ENCODE measurements at regions not wholly inside any gene's neighbourhood (a gene's known extent, or its start where the extent isn't known, plus 50 kb on each side); places are given as distances from the start of the nearest gene placed in this dataset.

DNA sequence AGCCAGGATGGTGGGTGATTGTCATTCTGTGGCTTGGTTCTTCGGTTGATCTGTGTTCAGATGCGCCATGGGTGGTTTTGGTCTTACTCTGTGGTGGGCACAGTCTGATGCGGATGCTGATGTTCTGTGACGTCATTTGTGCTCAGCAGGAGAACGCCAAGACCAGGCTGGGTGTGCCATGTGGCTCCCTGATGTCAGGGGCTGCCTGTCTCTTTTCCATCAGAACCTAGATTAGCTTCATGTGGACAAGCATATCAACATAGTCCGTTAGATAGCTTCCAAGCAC lies 100.6 kb upstream of the ARL4C start:
- DNase-seq (no peak), ATAC-seq (no peak)
- no peak overlapping the region for H3K4me3 ChIP-seq
- TF ChIP-seq, protein P1, sequence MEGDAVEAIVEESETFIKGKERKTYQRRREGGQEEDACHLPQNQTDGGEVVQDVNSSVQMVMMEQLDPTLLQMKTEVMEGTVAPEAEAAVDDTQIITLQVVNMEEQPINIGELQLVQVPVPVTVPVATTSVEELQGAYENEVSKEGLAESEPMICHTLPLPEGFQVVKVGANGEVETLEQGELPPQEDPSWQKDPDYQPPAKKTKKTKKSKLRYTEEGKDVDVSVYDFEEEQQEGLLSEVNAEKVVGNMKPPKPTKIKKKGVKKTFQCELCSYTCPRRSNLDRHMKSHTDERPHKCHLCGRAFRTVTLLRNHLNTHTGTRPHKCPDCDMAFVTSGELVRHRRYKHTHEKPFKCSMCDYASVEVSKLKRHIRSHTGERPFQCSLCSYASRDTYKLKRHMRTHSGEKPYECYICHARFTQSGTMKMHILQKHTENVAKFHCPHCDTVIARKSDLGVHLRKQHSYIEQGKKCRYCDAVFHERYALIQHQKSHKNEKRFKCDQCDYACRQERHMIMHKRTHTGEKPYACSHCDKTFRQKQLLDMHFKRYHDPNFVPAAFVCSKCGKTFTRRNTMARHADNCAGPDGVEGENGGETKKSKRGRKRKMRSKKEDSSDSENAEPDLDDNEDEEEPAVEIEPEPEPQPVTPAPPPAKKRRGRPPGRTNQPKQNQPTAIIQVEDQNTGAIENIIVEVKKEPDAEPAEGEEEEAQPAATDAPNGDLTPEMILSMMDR (IDR thresholded peaks at IDR 0.05 in 4 of 5, conservative IDR thresholded peaks at IDR 0.05 in 1 of 5): no peak
- TF ChIP-seq POLR2A (IDR thresholded peaks at IDR 0.05): no peak
- H3K9me3 ChIP-seq: no peaks in the 10 kb centered on the region
- H3K27me3 ChIP-seq: no peaks in the 10 kb centered on the region
- intact Hi-C loops (cut with DNase I; ENCODE audit: low total_unique reads): no loop called here
- in situ Hi-C loops (cut with MboI; ENCODE audit: low sequenced_read_pairs in 4 of 4): no loop called here
- no peak overlapping the region for H3K27ac ChIP-seq
- no peaks in the 10 kb centered on the region for H3K4me1 ChIP-seq
- no peaks in the 10 kb centered on the region for H3K36me3 ChIP-seq

DNA sequence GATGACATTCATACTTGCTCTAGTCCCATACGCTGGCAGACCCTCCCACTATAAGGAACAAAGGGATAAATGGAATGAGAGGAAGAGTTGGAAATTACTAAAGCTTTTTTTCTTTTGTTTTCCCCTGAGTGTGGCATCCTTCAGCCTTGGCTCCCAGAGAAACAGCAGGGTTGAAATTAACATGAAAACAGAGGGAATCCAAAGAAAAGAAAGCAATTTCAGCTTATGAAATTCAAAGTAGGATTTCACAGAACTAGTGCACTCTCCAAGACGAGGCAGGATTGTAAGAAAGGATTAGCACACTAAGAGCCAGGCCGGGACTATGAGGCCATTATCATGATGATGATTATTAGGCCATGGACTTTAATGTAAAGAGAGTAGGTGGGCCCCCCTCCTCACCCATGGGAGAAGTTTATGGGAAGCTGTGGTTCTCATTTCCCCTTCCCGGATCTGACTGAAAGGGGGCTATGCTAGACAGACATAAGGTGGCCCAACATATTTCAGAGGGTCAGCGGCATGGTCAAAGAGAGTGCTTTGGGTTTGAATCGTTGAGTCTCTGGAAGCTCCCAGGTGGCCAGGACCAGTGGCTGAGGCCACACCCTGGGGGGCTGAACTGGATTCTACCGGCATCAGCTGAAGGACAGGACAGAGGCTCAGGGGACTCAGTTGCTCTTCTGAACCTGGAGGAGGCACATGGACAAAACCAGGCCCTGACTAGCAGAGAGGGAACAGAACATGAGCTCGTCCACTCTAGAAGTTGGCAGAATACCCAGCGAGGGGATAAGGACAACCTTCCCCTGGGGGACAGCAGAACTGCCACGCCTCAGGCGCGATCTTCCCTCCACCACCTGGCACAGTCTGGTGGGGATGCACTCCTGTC lies 100.1 kb upstream of the ARL4C start:
- Histone ChIP-seq H3K4me3 (no peak overlapping the region), H3K27ac (no peak overlapping the region), H3K36me3 (no peaks in the 10 kb centered on the region), H3K4me1 (no peaks in the 10 kb centered on the region), H3K27me3 (no peaks in the 10 kb centered on the region), H3K9me3 (no peaks in the 10 kb centered on the region)
- ATAC-seq (no peak), DNase-seq (no peak)
- in situ Hi-C loops (cut with MboI; ENCODE audit: low sequenced_read_pairs in 4 of 4) (no loop called here), intact Hi-C loops (cut with DNase I; ENCODE audit: low total_unique reads) (no loop called here)
- TF ChIP-seq, protein P1 (IDR thresholded peaks at IDR 0.05 in 4 of 5, conservative IDR thresholded peaks at IDR 0.05 in 1 of 5): no peak
- no peak for TF ChIP-seq POLR2A (IDR thresholded peaks at IDR 0.05)

DNA sequence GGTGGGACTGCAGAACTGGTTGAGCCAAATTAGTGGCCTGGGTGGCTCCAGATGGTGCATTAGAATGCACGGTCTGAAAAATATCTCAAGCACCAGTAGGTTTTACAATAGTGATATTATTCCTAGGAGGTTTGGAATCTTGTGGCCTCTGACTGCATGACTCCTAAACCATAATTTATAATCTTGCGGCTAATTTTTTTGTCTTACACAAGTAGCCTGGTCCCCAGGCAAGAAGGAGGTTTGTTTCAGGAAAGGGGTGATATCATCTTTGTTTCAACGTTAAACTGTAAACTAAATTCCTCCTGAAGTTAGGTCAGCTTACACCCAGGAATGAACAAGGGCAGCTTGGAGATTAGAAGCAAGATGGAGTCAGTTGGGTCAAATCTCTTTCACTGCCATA lies 98.9 kb upstream of the ARL4C start:
- DNase-seq (no peak), ATAC-seq (no peak)
- intact Hi-C loops (cut with DNase I; ENCODE audit: low total_unique reads): no loop called here
- Histone ChIP-seq H3K27ac (no peak overlapping the region), H3K36me3 (no peaks in the 10 kb centered on the region), H3K4me1 (no peaks in the 10 kb centered on the region), H3K4me3 (no peak overlapping the region), H3K9me3 (no peaks in the 10 kb centered on the region), H3K27me3 (no peaks in the 10 kb centered on the region)
- in situ Hi-C loops (cut with MboI; ENCODE audit: low sequenced_read_pairs in 4 of 4): no loop called here
- TF ChIP-seq, protein P1 (IDR thresholded peaks at IDR 0.05 in 4 of 5, conservative IDR thresholded peaks at IDR 0.05 in 1 of 5): no peak
- no peak for TF ChIP-seq POLR2A (IDR thresholded peaks at IDR 0.05)

DNA sequence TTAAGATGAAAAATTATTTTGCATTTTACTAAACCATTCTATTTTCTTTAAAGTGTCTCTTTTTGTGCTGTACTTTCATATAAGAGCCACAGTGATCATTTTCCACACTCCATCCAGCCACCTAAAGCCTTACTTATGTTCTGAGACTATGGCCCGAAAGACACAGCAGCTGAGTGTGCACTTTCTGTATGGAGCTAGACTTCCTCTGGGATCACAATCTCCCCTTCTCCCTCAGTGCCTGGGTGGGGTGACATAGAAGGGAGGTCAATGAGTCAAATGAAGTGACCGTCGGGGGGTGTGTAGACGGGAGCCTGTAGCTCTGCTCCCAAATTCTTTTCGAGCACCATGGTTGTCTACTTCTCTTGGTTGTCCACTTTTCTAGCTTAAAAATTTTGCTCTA lies 97.8 kb upstream of the ARL4C start:
- DNase-seq: no peak
- Histone ChIP-seq H3K4me3 (no peak overlapping the region), H3K36me3 (no peaks in the 10 kb centered on the region), H3K27ac (no peak overlapping the region), H3K4me1 (no peaks in the 10 kb centered on the region), H3K27me3 (no peaks in the 10 kb centered on the region), H3K9me3 (no peaks in the 10 kb centered on the region)
- TF ChIP-seq, protein P1 (IDR thresholded peaks at IDR 0.05 in 4 of 5, conservative IDR thresholded peaks at IDR 0.05 in 1 of 5): no peak
- TF ChIP-seq POLR2A (IDR thresholded peaks at IDR 0.05): no peak
- no peak for ATAC-seq
- in situ Hi-C loops (cut with MboI; ENCODE audit: low sequenced_read_pairs in 4 of 4) (no loop called here), intact Hi-C loops (cut with DNase I; ENCODE audit: low total_unique reads) (no loop called here)

DNA sequence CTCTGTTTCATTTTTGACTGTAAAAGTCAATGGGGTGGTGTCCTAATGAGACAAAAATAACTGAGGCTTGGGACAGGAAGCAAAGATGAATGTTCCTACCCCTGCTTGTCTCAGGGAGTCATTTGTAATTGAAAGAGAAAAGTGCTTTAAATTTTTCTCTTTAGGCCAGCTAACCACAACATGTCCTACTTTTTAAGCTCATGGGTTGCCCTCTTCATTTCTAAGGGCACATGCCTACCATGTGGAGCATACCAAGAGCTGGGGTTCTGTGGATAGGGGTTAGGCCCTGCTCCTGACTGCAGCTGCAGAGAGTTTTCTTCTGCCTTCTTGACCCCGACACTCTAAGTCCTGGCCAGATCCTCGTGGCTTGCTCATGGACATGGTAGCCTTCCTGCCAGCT lies 96.8 kb upstream of the ARL4C start:
- DNase-seq (no peak), ATAC-seq (no peak)
- no peak for TF ChIP-seq POLR2A (IDR thresholded peaks at IDR 0.05)
- TF ChIP-seq, protein P1 (IDR thresholded peaks at IDR 0.05 in 4 of 5, conservative IDR thresholded peaks at IDR 0.05 in 1 of 5): no peak
- no peaks in the 10 kb centered on the region for H3K27me3 ChIP-seq
- H3K9me3 ChIP-seq: no peaks in the 10 kb centered on the region
- H3K36me3 ChIP-seq: no peaks in the 10 kb centered on the region
- H3K4me1 ChIP-seq: no peaks in the 10 kb centered on the region
- H3K4me3 ChIP-seq: no peak overlapping the region
- no peak overlapping the region for H3K27ac ChIP-seq
- in situ Hi-C loops (cut with MboI; ENCODE audit: low sequenced_read_pairs in 4 of 4) (no loop called here), intact Hi-C loops (cut with DNase I; ENCODE audit: low total_unique reads) (no loop called here)
